HepG2 (cell line): ENCODE measurements at regions not wholly inside any gene's neighbourhood (a gene's known extent, or its start where the extent isn't known, plus 50 kb on each side); places are given as distances from the start of the nearest gene placed in this dataset.
"Not testable (repeated sequence)": the region's sequence is repeated elsewhere in the genome, so short reads cannot be mapped to it uniquely, and the experiment has no call there.

ENCODE experiments used
- ATAC-seq: fragments of 200-7000 bp; cut with Tn5 transposase; 3 replicates; pipeline ENCODE4 v1.9.1; 2020; ENCODE audit warnings: mild to moderate bottlenecking, moderate library complexity
- BruUV-seq: library from RNA; stranded (reverse); fragments of 400-500 nt; replicated peaks from 2 replicates; lab custom pipeline; 2021; lab: Mats Ljungman, UMichigan
- CTCF ChIA-PET: fragments of 300-600 bp; formaldehyde crosslinking; extraction: SDS; loops from one replicate; lab custom pipeline; 2021; ENCODE audit warnings: low total read pairs, inconsistent platforms, low intra/inter-chr PET ratio; lab: Yijun Ruan, JAX
- POLR2A ChIA-PET: fragments of 350-600 bp; sonication (Branson Sonifier 250); formaldehyde crosslinking; loops from one replicate; lab custom pipeline; 2020; ENCODE audit warnings: antibody characterized with exemption, inconsistent platforms; lab: Yijun Ruan, JAX
- DNase-seq: peaks from one replicate; pipeline ENCODE4 v3.0.0-alpha.2; 2015; ENCODE audit warnings: low spot score
- FAIRE-seq: peaks from 3 replicates; lab custom pipeline; 2011; peaks lifted over from hg19 to GRCh38; lab: Jason Lieb, UNC
- H2AFZ ChIP-seq: one replicate; pipeline ENCODE4 v1.6.1; 2011; ENCODE audit warnings: low read length, inconsistent platforms
- H3K27ac ChIP-seq: fragments of 300-600 bp; 3 replicates; pipeline ENCODE4 v1.8.0; 2011; ENCODE audit warnings: mixed run types, mild to moderate bottlenecking, mixed read lengths, low read length, inconsistent platforms; ENCODE audit not compliant: insufficient read depth; ENCODE audit errors: extremely low read length
- H3K27me3 ChIP-seq, 2 experiments: fragments of 200-600 bp in 1 of 2; 2 replicates in 1 of 2; 3 replicates in 1 of 2; pipeline versions ENCODE4 v1.6.0 to v1.8.0; 2011; ENCODE audit warnings: low read length in 2 of 2, mild to moderate bottlenecking in 2 of 2, moderate library complexity in 2 of 2, inconsistent platforms in 1 of 2; ENCODE audit not compliant: insufficient read depth in 2 of 2, control insufficient read depth in 1 of 2
- H3K36me3 ChIP-seq, 2 experiments: fragments of 200-600 bp in 1 of 2; replicated peaks in 1 of 2; 2 replicates in 1 of 2; 3 replicates in 1 of 2; pipeline versions ENCODE4 v1.5.1 to v1.8.0; 2011; ENCODE audit warnings: low read length in 2 of 2, inconsistent platforms in 1 of 2; ENCODE audit not compliant: insufficient read depth in 2 of 2, control insufficient read depth in 1 of 2
- H3K4me1 ChIP-seq: 2 replicates; pipeline ENCODE4 v1.5.1; 2012; ENCODE audit warnings: low read length, inconsistent platforms; ENCODE audit not compliant: insufficient read depth
- H3K4me2 ChIP-seq: 2 replicates; pipeline ENCODE4 v1.6.0; 2011; ENCODE audit warnings: low read depth, low read length, inconsistent platforms
- H3K4me3 ChIP-seq, 3 experiments: fragments of 200-600 bp in 1 of 3; sonication (generic), shearing (Covaris generic) in 1 of 3; replicated peaks in 1 of 3; 2 replicates each; pipeline ENCODE4 v1.5.1; 2011 to 2016; ENCODE audit warnings: low read length in 3 of 3, inconsistent platforms in 2 of 3, low read depth in 2 of 3, mild to moderate bottlenecking in 2 of 3, control low read depth in 1 of 3, mixed read lengths in 1 of 3; ENCODE audit not compliant: insufficient read depth in 1 of 3
- H3K79me2 ChIP-seq: one replicate; pipeline ENCODE4 v1.6.1; 2011; ENCODE audit warnings: low read length, inconsistent platforms; ENCODE audit not compliant: insufficient read depth
- H3K9ac ChIP-seq: 2 replicates; pipeline ENCODE4 v1.6.0; 2011; ENCODE audit warnings: mild to moderate bottlenecking, low read depth, low read length, inconsistent platforms; ENCODE audit not compliant: insufficient read depth
- H3K9me3 ChIP-seq: 2 replicates; pipeline ENCODE4 v1.5.1; 2012; ENCODE audit warnings: mild to moderate bottlenecking, low read length
- H4K20me1 ChIP-seq: 2 replicates; pipeline ENCODE4 v1.6.0; 2011; ENCODE audit warnings: inconsistent platforms, mild to moderate bottlenecking, low read length, moderate library complexity; ENCODE audit not compliant: insufficient read depth
- KDM2A ChIP-seq: sonication (generic); formaldehyde crosslinking; IDR thresholded peaks from 2 replicates; pipeline ENCODE4 v1.4.0; 2020; ENCODE audit warnings: low read depth, missing genetic modification reagents, borderline replicate concordance
- KLF16 ChIP-seq, 2 experiments: sonication (generic) in 1 of 2; formaldehyde crosslinking in 1 of 2; IDR thresholded peaks; 2 replicates each; pipeline versions ENCODE4 v1.6.1 to v1.8.0; 2016 to 2023; ENCODE audit warnings: missing genetic modification reagents in 2 of 2, missing compliant biosample characterization in 1 of 2
- MTA1 ChIP-seq: sonication (generic); formaldehyde crosslinking; IDR thresholded peaks from 2 replicates; pipeline ENCODE4 v1.4.0; 2020; ENCODE audit warnings: missing genetic modification reagents, mild to moderate bottlenecking, borderline replicate concordance
- PHF8 ChIP-seq: sonication (generic); formaldehyde crosslinking; IDR thresholded peaks from 2 replicates; pipeline ENCODE4 v1.5.0; 2020; ENCODE audit warnings: missing genetic modification reagents
- TARDBP ChIP-seq: sonication (generic); formaldehyde crosslinking; IDR thresholded peaks from 2 replicates; pipeline ENCODE4 v1.8.0; 2022; ENCODE audit warnings: mild to moderate bottlenecking, missing genetic modification reagents
- YEATS2 ChIP-seq: sonication (generic); formaldehyde crosslinking; IDR thresholded peaks from 2 replicates; pipeline ENCODE4 v1.4.0; 2020; ENCODE audit warnings: missing genetic modification reagents, borderline replicate concordance
- ZFYVE20 ChIP-seq: sonication (generic); formaldehyde crosslinking; IDR thresholded peaks from 2 replicates; pipeline ENCODE4 v1.8.0; 2023; ENCODE audit warnings: low read depth, mild to moderate bottlenecking, moderate library complexity, missing genetic modification reagents, borderline replicate concordance
- ZNF121 ChIP-seq: sonication (generic); formaldehyde crosslinking; IDR thresholded peaks from 2 replicates; pipeline ENCODE4 v1.5.0; 2020; ENCODE audit warnings: mild to moderate bottlenecking, missing genetic modification reagents
- ZNF160 ChIP-seq: sonication (generic); formaldehyde crosslinking; IDR thresholded peaks from 2 replicates; pipeline ENCODE4 v1.8.0; 2022; ENCODE audit warnings: mild to moderate bottlenecking, inconsistent platforms, missing genetic modification reagents
- ZNF557 ChIP-seq: sonication (generic); formaldehyde crosslinking; IDR thresholded peaks from 2 replicates; pipeline ENCODE4 v1.4.0; 2020; ENCODE audit warnings: missing genetic modification reagents
- ZNF704 ChIP-seq: sonication (generic); formaldehyde crosslinking; IDR thresholded peaks from 2 replicates; pipeline ENCODE4 v1.8.1; 2023; ENCODE audit warnings: mild to moderate bottlenecking, inconsistent platforms, moderate library complexity, missing genetic modification reagents, borderline replicate concordance
- WGBS: methylation state at CpG from one replicate; pipeline ENCODE4 v1.1.6; 2017; ENCODE audit warnings: low lambda C conversion rate; 5-methylcytosine and 5-hydroxymethylcytosine counted together
- in situ Hi-C: cut with HindIII; loops from 2 replicates; pipeline ENCODE4 v1.10.0; 2017; ENCODE audit warnings: low pct_unique_long_range_greater_than_20kb; ENCODE audit not compliant: extremely low pct_ligation_motif_present
- intact Hi-C: fragments of 100-400 bp; cut with micrococcal nuclease; formaldehyde crosslinking; loops from one replicate; pipeline ENCODE4 v1.10.0; 2022; ENCODE audit not compliant: unreplicated experiment

- TF ChIP-seq ZFYVE20 (CRISPR knock-in tag): no peak
Measured at GRCh38 chr22:26972286-26972685, 314.9 kb downstream of the MIAT start (continued).

GRCh38 chr22:26972915-26973314 lies 315.5 kb downstream of the MIAT start:
- ATAC-seq, intact Hi-C loops, POLR2A ChIA-PET, H3K9me3 ChIP-seq, H3K4me1 ChIP-seq, DNase-seq, BruUV-seq, H3K27me3 ChIP-seq, in situ Hi-C loops, H3K4me2 ChIP-seq, CTCF ChIA-PET, H2AFZ ChIP-seq, H3K36me3 ChIP-seq, H3K9ac ChIP-seq, H3K27ac ChIP-seq, FAIRE-seq, H3K4me3 ChIP-seq, H4K20me1 ChIP-seq, H3K79me2 ChIP-seq: not testable (repeated sequence)
- 5% methylated on average over 5 of the region's 5 CpGs for WGBS

GRCh38 chr22:26974034-26974433 lies 316.6 kb downstream of the MIAT start:
- 29% methylated on average over 3 of the region's 3 CpGs for WGBS
- Histone ChIP-seq H3K27me3 (no peaks in the 10 kb centered on the region), H3K4me1 (no peaks in the 10 kb centered on the region), H3K9ac (no peak overlapping the region), H3K9me3 (no peaks in the 10 kb centered on the region), H4K20me1 (no peaks in the 10 kb centered on the region), H2AFZ (no peak overlapping the region), H3K36me3 (no peaks in the 10 kb centered on the region), H3K79me2 (no peaks in the 10 kb centered on the region), H3K4me3 (no peak overlapping the region), H3K4me2 (no peak overlapping the region), H3K27ac (no peak overlapping the region)
- ATAC-seq: no peak
- in situ Hi-C loops: no loop called here
- DNase-seq: no peak
- ChIA-PET POLR2A (no interaction called here), CTCF (no interaction called here)
- BruUV-seq: no TSS peak
- TF ChIP-seq ZNF121: no peak
- TF ChIP-seq TARDBP: no peak
- no peak for TF ChIP-seq ZNF557 (CRISPR knock-in tag)
- no peak for TF ChIP-seq MTA1 (CRISPR knock-in tag)
- TF ChIP-seq ZNF160 (CRISPR knock-in tag): no peak
- no peak for TF ChIP-seq PHF8
- no peak for TF ChIP-seq ZNF704
- TF ChIP-seq YEATS2 (CRISPR knock-in tag): no peak
- TF ChIP-seq KLF16 (CRISPR knock-in tag; IDR thresholded peaks at IDR 0.05): no peak
- no peak for TF ChIP-seq KDM2A (CRISPR knock-in tag)
- FAIRE-seq: no peak
- intact Hi-C loops: no loop called here
